ENCODE measurements at regions not wholly inside any gene's neighbourhood (a gene's known extent, or its start where the extent isn't known, plus 50 kb on each side); places are given as distances from the start of the nearest gene placed in this dataset.

DNA sequence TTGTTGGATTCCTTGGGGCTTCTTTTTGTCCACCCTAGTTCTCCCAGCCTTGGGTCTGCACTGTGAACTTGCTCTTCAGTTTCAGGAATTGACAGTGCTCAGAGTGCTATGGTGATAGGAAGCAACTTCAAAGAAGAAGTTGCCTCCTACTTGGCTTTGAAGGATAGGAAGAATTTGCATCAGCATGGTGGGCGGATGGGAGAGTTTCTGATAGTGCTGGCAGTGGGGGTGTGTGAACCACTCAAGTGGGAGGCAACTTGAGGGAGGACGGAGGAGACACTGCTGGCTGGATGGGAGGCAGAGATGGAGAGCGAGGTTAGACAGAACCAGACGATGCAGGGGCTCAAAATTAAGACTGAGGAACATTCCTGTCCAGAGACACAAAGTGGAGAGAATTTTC, 164.4 kb upstream of the SKOR2 start:
- no peaks in the 10 kb centered on the region for H3K9me3 Mint-ChIP-seq

GRCh38 chr18:47413327-47413726, 161.9 kb upstream of the SKOR2 start:
- no peaks in the 10 kb centered on the region for H3K4me1 Mint-ChIP-seq
- CTCF ChIA-PET, result no interaction called here
- H3K9me3 Mint-ChIP-seq, result no peaks in the 10 kb centered on the region
- DNase-seq, result no peak
- no peaks in the 10 kb centered on the region for H3K36me3 Mint-ChIP-seq
- H3K27ac Mint-ChIP-seq, result no peak overlapping the region
- peaks cover 15% of the 10 kb centered on the region for H3K27me3 Mint-ChIP-seq
- no peak overlapping the region for H3K4me3 Mint-ChIP-seq

More for the DNA sequence above, 164.4 kb upstream of the SKOR2 start:
- CTCF ChIA-PET, result no interaction called here
- Mint-ChIP-seq H3K36me3 (no peaks in the 10 kb centered on the region), H3K4me1 (no peaks in the 10 kb centered on the region), H3K4me3 (no peak overlapping the region), H3K27me3 (peaks cover 25% of the 10 kb centered on the region), H3K27ac (no peak overlapping the region)
- no peak for DNase-seq

- CTCF ChIA-PET, result no interaction called here
- no peak overlapping the region for H3K27ac Mint-ChIP-seq
- no peaks in the 10 kb centered on the region for H3K9me3 Mint-ChIP-seq
- H3K27me3 Mint-ChIP-seq, result peaks cover 15% of the 10 kb centered on the region
- no peaks in the 10 kb centered on the region for H3K36me3 Mint-ChIP-seq
- H3K4me3 Mint-ChIP-seq, result no peak overlapping the region
- no peaks in the 10 kb centered on the region for H3K4me1 Mint-ChIP-seq
- DNase-seq, result no peak
These were observed 161.5 kb upstream of the SKOR2 start for GRCh38 chr18:47412924-47413323.

GRCh38 chr18:47411159-47411558, 159.7 kb upstream of the SKOR2 start:
- H3K27ac Mint-ChIP-seq, result no peak overlapping the region
- no peak overlapping the region for H3K4me3 Mint-ChIP-seq
- H3K4me1 Mint-ChIP-seq, result no peaks in the 10 kb centered on the region
- CTCF ChIA-PET, result no interaction called here
- H3K36me3 Mint-ChIP-seq, result no peaks in the 10 kb centered on the region
- no peak for DNase-seq
- no peaks in the 10 kb centered on the region for H3K9me3 Mint-ChIP-seq
- H3K27me3 Mint-ChIP-seq, result peaks cover 15% of the 10 kb centered on the region

GRCh38 chr18:47410139-47410538, 158.7 kb upstream of the SKOR2 start:
- H3K27ac Mint-ChIP-seq, result no peak overlapping the region
- CTCF ChIA-PET, result no interaction called here
- H3K36me3 Mint-ChIP-seq, result no peaks in the 10 kb centered on the region
- no peak overlapping the region for H3K4me3 Mint-ChIP-seq
- H3K27me3 Mint-ChIP-seq, result peaks cover 13% of the 10 kb centered on the region
- no peak for DNase-seq
- no peaks in the 10 kb centered on the region for H3K4me1 Mint-ChIP-seq
- no peaks in the 10 kb centered on the region for H3K9me3 Mint-ChIP-seq

DNA sequence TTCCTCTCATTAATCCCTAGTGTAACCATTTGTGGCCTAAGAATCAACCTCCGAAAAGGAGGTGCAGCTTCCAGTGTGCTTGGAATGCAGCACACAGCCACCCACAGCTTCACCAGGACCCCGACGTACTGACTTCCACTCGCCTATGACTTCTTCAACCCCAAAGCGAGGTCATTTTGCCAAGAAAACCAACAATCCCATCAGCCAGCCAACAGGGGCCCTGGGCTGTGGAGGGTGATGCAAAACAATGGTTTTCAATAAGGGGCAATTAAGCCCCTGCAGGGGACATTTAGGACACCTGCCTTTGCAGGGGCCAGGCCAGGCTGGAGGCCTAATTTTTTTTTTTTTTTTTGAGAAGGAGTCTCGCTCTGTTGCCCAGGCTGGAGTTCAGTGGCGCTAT, 158.1 kb upstream of the SKOR2 start:
- peaks cover 13% of the 10 kb centered on the region for H3K27me3 Mint-ChIP-seq
- H3K27ac Mint-ChIP-seq, result no peak overlapping the region
- no peak for DNase-seq
- no peak overlapping the region for H3K4me3 Mint-ChIP-seq
- H3K36me3 Mint-ChIP-seq, result no peaks in the 10 kb centered on the region
- CTCF ChIA-PET, result no interaction called here
- H3K4me1 Mint-ChIP-seq, result no peaks in the 10 kb centered on the region
- H3K9me3 Mint-ChIP-seq, result no peaks in the 10 kb centered on the region

DNA sequence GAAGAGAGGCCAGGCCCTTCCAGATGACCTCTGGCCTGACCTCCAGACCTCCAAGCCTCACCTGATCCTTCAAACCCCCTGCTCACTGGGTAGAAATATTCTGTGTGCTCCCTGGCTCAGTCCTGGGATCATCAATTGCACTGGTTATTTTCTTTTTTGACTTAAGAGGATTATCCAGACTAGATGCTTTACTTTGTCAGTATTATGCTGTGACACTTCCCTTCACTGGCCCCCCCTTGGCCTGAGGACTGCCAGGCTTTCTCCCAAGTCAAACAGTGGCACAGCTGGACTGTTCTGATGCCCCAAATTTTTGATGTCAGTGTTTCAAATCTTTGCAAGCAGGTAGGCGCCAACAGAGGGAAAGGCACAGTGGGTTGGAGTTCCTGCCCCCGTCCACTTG, 156.3 kb upstream of the SKOR2 start:
- no peak for DNase-seq
- Mint-ChIP-seq H3K4me3 (no peak overlapping the region), H3K36me3 (no peaks in the 10 kb centered on the region), H3K9me3 (no peaks in the 10 kb centered on the region), H3K27me3 (peaks cover 9% of the 10 kb centered on the region), H3K27ac (no peak overlapping the region), H3K4me1 (no peaks in the 10 kb centered on the region)
- CTCF ChIA-PET, result no interaction called here

GRCh38 chr18:47404845-47405244, 153.4 kb upstream of the SKOR2 start:
- Mint-ChIP-seq H3K4me3 (no peak overlapping the region), H3K4me1 (no peaks in the 10 kb centered on the region)
- DNase-seq, result no peak

DNA sequence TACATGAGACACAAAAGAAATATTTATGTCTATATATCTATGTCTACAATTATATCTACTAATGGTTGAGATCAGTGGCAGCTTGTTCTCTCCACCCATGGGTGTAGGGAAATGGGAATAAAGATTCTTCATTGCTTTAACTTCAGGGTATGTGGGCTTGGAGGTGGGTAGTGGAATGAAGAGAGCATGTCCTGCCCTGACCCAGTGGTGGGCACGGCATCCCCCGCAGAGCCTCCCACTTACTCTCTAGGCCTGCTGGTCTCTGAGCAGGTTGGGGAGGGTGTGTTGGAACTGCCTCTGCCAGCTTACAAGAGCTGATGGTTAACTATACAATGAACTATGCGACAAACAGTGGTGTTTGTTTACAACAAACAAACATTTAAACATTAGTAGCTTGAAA, 152.5 kb upstream of the SKOR2 start:
- DNase-seq, result no peak
- no peak overlapping the region for H3K4me3 Mint-ChIP-seq
- H3K9me3 Mint-ChIP-seq, result no peaks in the 10 kb centered on the region
- CTCF ChIA-PET, result no interaction called here
- peaks cover 9% of the 10 kb centered on the region for H3K27me3 Mint-ChIP-seq
- no peaks in the 10 kb centered on the region for H3K4me1 Mint-ChIP-seq
- no peak overlapping the region for H3K27ac Mint-ChIP-seq
- H3K36me3 Mint-ChIP-seq, result no peaks in the 10 kb centered on the region

More at GRCh38 chr18:47404845-47405244, 153.4 kb upstream of the SKOR2 start:
- Mint-ChIP-seq H3K27ac (no peak overlapping the region), H3K9me3 (no peaks in the 10 kb centered on the region), H3K27me3 (peaks cover 9% of the 10 kb centered on the region), H3K36me3 (no peaks in the 10 kb centered on the region)
- CTCF ChIA-PET, result no interaction called here

- Mint-ChIP-seq H3K36me3 (no peaks in the 10 kb centered on the region), H3K4me3 (no peak overlapping the region), H3K9me3 (no peaks in the 10 kb centered on the region), H3K4me1 (no peaks in the 10 kb centered on the region), H3K27me3 (peaks cover 9% of the 10 kb centered on the region), H3K27ac (no peak overlapping the region)
- DNase-seq, result no peak
- CTCF ChIA-PET, result no interaction called here
These were observed 151.9 kb upstream of the SKOR2 start for GRCh38 chr18:47403317-47403716.

DNA sequence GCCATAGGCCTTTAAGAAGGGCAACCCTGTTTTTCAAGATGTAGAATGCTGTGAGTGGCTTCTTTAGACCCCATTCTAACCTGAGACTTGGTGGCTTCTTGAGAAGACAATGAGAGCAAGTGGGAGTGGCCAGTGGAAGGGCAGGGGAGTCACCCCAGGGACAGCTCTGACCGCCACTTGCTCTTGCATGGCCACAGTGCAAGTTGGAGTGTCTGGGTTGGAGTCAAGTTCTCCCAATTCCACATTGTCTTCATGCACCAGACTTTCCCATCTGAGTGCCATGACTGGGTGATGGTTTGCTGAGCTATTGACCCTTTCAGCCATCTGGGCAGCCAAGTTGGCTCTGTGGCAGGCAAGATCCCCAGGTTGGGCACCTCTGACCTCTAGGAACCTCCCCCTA, 148.0 kb upstream of the SKOR2 start:
- CTCF ChIA-PET, result no interaction called here

DNA sequence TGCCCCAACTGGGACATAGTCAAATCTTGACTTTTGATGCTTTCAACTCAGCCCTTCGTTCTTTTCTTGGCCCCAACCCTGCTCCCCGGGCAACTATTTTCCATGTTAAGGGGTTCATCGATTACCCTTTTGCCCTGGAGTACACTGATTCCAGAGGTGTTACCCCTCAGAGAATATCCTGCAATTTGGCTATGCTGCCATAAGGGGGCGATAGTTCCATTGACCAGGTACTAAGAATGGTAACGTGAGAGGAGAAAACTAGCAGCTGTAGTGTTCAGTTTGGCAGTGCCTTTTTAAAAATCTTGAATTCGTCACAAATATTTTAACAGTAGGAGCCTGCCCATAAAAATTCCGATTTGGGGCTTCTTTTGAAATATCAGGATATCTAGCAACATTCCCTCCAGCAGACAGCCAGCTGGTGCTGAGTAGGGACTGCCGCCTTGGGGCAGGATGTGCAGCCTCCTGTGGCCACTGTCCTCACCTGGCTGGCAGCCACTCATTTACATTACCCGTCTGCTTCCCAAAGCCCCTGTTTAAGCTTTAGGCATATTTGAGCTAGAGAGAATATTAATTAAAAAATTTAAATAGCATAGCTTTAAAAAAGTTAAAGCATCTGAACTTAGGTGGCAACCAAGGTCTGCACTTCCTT, 146.3 kb upstream of the SKOR2 start:
- H3K27me3 Mint-ChIP-seq, result peaks cover under 1% of the 10 kb centered on the region
- H3K4me1 Mint-ChIP-seq, result no peaks in the 10 kb centered on the region
- no peak overlapping the region for H3K27ac Mint-ChIP-seq
- H3K4me3 Mint-ChIP-seq, result no peak overlapping the region
- H3K36me3 Mint-ChIP-seq, result no peaks in the 10 kb centered on the region
- H3K9me3 Mint-ChIP-seq, result peaks cover 1% of the 10 kb centered on the region
- DNase-seq, result peak; percentile 34
- CTCF ChIA-PET, result interaction anchor here (0.7 to 1.7 kb wide), 3 partner anchors 351 to 357 kb away, joined by 3 to 6 read pairs (median 4); no protein-coding TSS in a partner anchor

More for the DNA sequence above, 148.0 kb upstream of the SKOR2 start:
- Mint-ChIP-seq H3K36me3 (no peaks in the 10 kb centered on the region), H3K9me3 (peaks cover 1% of the 10 kb centered on the region), H3K27me3 (peaks cover 6% of the 10 kb centered on the region), H3K4me3 (no peak overlapping the region), H3K4me1 (no peaks in the 10 kb centered on the region), H3K27ac (no peak overlapping the region)
- DNase-seq, result no peak

DNA sequence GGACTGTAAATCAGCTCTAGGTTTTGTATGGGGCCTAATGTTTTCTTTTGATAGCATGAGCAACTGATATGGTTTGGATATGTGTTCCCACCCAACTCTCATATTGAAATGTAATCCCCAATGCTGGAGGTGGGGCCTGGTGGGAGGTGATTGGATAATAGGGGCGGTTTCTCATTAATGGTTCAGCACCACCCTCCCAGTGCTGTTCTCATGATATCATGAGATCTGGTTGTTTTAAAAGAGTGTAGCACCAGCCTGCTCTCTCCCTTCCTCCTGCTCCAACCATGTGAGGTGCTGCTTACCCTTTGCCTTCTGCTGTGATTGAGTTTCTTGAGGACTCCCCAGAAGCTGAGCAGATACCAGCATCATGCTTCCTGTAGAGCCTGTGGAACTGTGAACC, 140.2 kb upstream of the SKOR2 start:
- H3K9me3 Mint-ChIP-seq, result no peaks in the 10 kb centered on the region
- no peaks in the 10 kb centered on the region for H3K36me3 Mint-ChIP-seq
- H3K4me1 Mint-ChIP-seq, result no peaks in the 10 kb centered on the region
- H3K4me3 Mint-ChIP-seq, result no peak overlapping the region
- CTCF ChIA-PET, result no interaction called here
- DNase-seq, result no peak
- H3K27ac Mint-ChIP-seq, result no peak overlapping the region
- no peaks in the 10 kb centered on the region for H3K27me3 Mint-ChIP-seq

DNA sequence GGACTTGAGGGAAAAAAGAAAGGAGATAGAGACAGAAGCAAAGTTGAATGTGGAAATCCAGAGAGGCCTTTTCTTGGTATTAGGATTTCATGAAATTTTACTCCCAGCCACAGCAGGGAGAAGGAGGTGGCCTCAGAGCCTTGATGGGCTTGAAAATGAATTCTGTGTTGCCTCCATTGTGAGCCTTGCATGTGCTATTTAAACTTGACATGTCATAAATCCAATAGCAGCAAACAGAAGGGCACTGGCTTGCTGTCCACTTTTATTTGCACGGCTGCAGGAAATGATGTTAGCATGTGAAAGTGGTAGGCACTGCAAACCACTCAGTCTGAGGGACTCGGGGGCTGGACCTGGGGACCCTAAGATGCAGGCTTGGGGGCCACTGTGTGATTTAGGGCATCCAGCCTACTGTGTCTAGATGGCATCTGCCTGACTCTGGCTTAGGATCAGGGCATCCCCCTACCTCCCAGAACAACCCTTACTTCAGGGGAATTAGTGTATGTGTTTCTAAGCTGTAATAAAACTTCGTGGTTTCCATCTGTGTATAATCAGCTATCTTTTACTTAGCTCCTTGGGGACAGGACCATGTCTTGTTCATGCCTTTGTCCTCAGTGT, 139.1 kb upstream of the SKOR2 start:
- Mint-ChIP-seq H3K27me3 (no peaks in the 10 kb centered on the region), H3K9me3 (no peaks in the 10 kb centered on the region), H3K4me1 (no peaks in the 10 kb centered on the region), H3K4me3 (no peak overlapping the region), H3K36me3 (no peaks in the 10 kb centered on the region), H3K27ac (no peak overlapping the region)
- CTCF ChIA-PET, result no interaction called here
- DNase-seq, result no peak

DNA sequence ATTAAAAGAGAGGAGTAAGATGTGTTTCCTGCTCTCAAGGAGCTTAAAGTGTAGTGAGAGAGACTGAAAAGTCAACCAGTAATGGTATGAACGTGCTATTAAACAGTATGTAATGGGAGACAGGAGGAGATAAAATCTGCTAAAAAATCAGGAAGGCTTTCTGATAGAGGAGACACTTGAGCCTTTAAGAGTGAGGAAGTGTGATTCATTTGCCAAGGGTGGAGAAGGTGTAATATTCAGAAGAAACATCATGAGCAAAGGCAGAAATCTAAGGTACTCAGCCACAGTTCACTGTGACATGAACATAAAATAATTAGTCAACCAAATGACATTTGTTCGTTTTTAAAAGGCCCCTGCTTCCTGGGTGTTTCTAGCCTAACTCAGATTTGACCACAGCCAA, 137.8 kb upstream of the SKOR2 start:
- Mint-ChIP-seq H3K4me3 (no peak overlapping the region), H3K36me3 (no peaks in the 10 kb centered on the region), H3K9me3 (no peaks in the 10 kb centered on the region), H3K27me3 (no peaks in the 10 kb centered on the region), H3K27ac (no peak overlapping the region), H3K4me1 (no peaks in the 10 kb centered on the region)
- CTCF ChIA-PET, result no interaction called here
- no peak for DNase-seq

Data from activated naive CD4-positive, alpha-beta T cell treated with anti-CD3 and anti-CD28 coated beads, Interleukin-2, amount 10 ng/mL, durations not matched to agents 7 days and 5 days (primary cell).